HG03342 (cell line): ENCODE measurements at regions not wholly inside any gene's neighbourhood (a gene's known extent, or its start where the extent isn't known, plus 50 kb on each side); places are given as distances from the start of the nearest gene placed in this dataset.

Experiments used
- ATAC-seq: cut with Tn5 transposase; IDR thresholded peaks from one replicate; pipeline ENCODE4 v1.9.1; 2021; ENCODE audit warnings: mild to moderate bottlenecking, moderate library complexity; ENCODE audit not compliant: unreplicated experiment

- no peak for ATAC-seq
Observed at GRCh38 chr20:16123623-16124022, 449.6 kb downstream of the KIF16B start.

- no peak for ATAC-seq
Observed at GRCh38 chr20:16119909-16120308, 453.3 kb downstream of the KIF16B start.

- ATAC-seq = no peak
Observed at GRCh38 chr20:16115911-16116552, 457.2 kb downstream of the KIF16B start.

- no peak for ATAC-seq
Observed at GRCh38 chr20:16113736-16114135, 459.5 kb downstream of the KIF16B start.

GRCh38 chr20:16111852-16112412 is 461.3 kb downstream of the KIF16B start:
- no peak for ATAC-seq

- no peak for ATAC-seq
Observed at GRCh38 chr20:16111172-16111832, 461.9 kb downstream of the KIF16B start.

- no peak for ATAC-seq
Observed at GRCh38 chr20:16107172-16107870, 465.9 kb downstream of the KIF16B start.

GRCh38 chr20:16106191-16106849 is 466.9 kb downstream of the KIF16B start:
- no peak for ATAC-seq

GRCh38 chr20:16104783-16105182 is 468.5 kb downstream of the KIF16B start:
- ATAC-seq = no peak
